ENCODE measurements at regions not wholly inside any gene's neighbourhood (a gene's known extent, or its start where the extent isn't known, plus 50 kb on each side); places are given as distances from the start of the nearest gene placed in this dataset.
A peak's percentile ranks its signal among the peaks of the same experiment; 100 is the strongest.
"Not testable (repeated sequence)": the region's sequence is repeated elsewhere in the genome, so short reads cannot be mapped to it uniquely, and the experiment has no call there.

DNA sequence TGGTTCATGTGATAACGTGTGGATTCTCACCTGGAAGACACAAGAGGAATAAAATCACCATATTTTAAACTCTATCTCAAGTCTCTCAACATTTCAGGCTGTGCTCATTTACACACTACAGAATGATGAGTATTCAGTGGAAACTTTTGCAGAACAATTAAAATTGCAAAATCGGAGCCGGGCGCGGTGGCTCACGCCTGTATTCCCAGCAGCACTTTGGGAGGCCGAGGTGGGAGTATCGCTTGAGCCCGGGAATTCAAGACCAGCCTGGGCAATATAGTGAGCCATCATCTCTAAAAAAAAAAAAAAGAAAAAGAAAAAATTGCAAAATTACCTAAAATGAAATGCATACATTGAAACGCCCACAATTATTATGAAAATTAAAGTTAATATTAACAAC, 825.9 kb downstream of the KCNJ18 start:
- FAIRE-seq (no peak), DNase-seq (ENCODE audit: insufficient read length, low spot score) (no peak)

DNA sequence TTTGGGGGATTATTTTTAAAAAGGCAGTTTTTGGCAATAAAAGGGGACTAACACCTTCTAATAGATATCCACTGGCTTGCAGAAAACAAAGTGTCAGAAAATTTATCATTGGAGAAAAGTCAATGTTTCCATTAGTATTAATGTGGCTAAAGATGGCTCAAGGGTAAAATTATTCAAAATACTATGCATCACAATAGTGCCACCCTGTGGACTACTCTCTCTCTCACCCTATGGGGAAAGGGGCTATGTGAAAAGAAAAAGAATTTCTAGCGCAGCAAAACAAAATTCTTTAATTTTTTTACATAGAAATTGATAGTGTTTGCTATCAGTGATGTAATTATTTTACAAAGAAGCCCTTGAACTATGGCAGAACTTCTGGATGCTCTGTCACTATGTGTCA, 856.5 kb downstream of the KCNJ18 start:
- not testable (repeated sequence) for FAIRE-seq; DNase-seq (ENCODE audit: insufficient read length, low spot score)

DNA sequence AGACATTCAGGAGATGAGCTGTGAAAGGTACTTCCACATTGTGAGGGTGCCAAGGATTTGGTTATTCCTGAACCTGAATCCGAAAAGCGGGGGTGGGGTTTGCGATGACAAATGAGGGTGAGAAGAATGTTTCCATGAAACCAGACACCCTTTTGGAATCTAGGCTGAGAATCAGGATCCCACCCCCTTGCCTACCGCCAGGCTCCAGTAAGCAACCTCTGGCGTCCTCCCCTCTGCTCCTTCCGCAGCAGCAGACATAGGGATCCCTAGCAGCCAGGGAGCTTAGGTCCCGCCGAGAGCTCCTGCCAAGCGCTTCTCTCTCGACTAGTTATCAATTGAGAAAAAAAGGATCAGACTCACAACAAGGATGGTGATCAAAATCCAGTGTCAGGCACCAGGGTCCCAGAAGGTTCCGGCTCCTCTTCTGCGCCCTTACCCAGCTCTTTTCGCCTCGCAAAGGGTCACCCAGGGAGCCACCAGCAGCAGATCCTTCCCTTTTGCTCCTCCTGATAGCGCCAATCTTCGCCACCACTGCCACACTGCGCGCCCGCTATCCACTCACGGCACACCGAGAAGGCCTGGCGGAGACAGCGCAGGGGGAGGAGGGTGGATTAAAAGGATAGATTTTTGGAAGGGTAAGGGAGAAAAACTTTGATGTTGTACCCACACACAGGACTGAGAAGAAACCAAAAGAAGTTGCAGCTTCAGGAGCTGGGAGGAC, 859.5 kb downstream of the KCNJ18 start:
- FAIRE-seq; DNase-seq (ENCODE audit: insufficient read length, low spot score): not testable (repeated sequence)

DNA sequence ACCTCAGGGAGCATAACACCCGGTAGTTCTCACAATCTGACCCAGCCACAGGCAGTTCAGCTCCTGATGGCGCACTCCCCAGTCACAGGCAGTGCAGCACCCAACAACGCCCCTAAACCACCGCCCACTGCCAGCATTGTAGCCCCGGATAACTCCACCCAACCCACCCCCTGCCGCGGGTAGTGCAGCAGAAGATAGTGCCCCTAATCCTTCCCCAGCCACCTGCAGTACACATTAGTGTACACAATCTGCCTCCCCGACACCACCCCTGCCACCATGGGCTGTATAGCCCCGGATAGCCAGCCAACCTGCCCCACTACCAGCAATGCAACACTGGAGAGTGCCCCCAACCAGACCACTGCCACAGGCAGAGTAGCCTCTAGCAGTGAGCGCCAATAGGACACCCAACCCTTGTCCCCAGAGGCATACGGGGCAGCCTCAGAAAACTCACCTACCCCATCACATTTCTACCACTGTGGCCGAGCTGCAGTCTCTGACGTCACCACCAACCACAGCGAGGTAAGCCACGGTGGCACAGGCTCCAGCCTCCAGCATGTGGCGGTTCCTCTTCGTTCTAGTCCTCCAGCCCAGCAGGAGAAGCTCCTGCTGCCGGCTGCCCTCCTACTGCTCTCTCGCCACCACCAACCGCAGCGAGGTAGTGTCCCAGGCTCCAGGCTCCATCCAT, 877.3 kb downstream of the KCNJ18 start:
- no peak for FAIRE-seq

DNA sequence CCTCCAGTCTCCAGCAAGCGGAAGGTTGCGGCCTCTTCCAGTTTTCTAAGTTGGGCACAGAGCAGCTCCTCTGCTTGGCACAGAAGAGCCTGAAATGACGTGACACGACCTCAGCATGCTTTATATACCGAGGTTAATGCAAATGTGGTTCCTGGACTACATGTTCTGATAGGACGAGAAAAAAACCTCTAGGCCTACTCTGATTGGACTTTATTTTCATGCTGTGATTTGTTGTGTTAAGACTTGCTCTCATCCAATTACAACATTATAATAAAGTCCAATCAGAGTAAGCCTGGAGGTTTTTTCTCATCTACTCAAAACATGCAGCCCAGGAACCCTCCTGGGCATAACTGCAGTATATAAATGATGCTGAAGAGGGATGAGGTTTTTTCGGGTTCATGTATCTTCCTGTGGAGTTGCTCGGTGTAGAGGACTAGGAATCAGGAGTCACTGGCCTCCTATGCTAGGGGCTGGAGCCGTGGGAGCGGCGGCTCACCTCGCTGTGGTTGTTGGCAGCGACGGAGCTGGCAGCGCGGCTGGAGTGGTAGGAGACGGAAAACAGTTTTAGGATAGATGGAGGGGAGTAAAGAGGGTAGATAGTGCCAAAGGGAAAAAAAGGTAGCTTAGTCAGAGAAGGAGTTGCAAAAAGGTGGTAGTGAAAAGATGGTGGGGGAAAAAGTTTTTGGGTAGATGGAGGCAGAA, 878.0 kb downstream of the KCNJ18 start:
- no peak for FAIRE-seq
- no peak for DNase-seq (ENCODE audit: insufficient read length, low spot score)

More for the DNA sequence above, 877.3 kb downstream of the KCNJ18 start:
- no peak for DNase-seq (ENCODE audit: insufficient read length, low spot score)

DNA sequence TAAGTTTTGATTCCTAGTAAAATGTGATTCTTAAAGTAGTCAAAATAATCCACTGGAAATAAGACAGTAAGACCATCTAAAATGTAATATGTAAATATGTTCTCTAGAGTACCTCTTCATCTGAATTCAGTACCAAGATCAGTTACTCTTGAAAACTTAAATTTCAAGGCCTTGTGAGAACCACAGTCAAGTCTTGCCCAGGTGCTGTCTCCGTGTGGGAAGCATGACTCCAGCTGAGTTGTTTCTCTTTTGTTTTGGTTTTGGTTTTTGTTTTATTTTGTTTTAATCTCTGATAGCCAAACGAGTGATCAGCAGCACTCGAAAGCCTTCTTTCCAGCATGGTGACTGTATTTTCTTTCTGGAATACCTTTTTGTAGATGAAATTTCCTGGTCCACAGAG, 907.0 kb downstream of the KCNJ18 start:
- no peak for FAIRE-seq
- DNase-seq (ENCODE audit: insufficient read length, low spot score) = no peak

DNA sequence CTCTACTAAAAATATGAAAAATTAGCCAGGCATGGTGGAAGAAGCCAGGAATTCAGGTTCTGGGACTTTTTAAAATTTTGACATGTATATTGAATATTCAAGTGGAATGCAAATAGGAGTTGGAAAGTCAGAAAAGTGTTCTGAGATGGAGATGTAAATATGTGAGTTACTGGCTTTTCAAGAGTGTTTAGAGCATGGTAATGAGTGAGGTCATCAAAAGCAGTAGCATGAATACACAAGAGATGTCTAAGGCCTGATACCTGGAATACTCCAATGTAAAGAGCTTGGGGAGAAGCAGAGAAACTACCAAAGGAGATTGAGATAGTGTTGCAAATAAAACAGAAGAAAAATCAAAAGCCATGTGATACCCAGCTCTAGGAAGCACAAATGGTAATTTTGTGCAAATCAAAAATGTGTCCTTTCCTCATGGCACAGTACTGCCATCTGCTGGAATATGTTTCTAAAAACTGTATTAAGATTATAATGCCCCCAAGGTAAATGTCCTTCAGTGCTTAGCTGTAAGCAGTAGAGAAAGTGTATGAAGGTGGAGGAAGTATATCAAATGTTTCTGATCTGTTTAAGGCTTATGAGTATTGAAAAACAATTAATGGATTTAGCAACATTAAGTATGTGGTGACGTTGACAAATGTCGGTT, 908.4 kb downstream of the KCNJ18 start:
- DNase-seq (ENCODE audit: insufficient read length, low spot score) = no peak

More for the DNA sequence above, 908.4 kb downstream of the KCNJ18 start:
- FAIRE-seq = peak; percentile 44
